ENCODE measurements at regions not wholly inside any gene's neighbourhood (a gene's known extent, or its start where the extent isn't known, plus 50 kb on each side); places are given as distances from the start of the nearest gene placed in this dataset.

DNA sequence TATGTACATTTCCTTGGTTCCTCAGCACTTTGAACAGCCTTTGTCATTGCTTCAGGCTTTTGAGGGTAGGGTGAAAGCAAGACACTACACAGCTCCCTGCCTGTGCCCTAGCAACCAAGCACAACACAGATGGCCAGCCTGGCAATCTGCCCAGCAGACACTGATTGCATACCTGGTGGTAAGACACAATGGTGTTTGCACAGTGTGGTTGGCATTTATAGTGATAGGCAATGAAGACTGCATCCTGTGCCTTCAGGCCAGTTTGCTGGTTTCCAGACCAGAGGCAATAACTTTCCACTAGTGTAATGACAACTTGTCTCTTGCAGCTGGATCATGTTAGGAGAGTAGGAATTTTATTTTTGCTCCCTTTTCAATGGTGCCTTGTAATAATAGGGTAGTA lies 144.5 kb upstream of the TNC start:
- no peak overlapping the region for H3K27ac ChIP-seq (ENCODE audit: low read length)
- no peak overlapping the region for H3K9ac ChIP-seq (ENCODE audit: low read length)
- no peaks in the 10 kb centered on the region for H3K4me1 ChIP-seq (ENCODE audit: low read length)
- H3K9me3 ChIP-seq (ENCODE audit: insufficient read depth, low read length): no peaks in the 10 kb centered on the region
- TF ChIP-seq CTCF (IDR thresholded peaks at IDR 0.05; ENCODE audit: low read depth, low read length) (no peak), EZH2phosphoT487 (IDR thresholded peaks at IDR 0.05; ENCODE audit: low read depth) (no peak)
- no peaks in the 10 kb centered on the region for H3K36me3 ChIP-seq (replicated peaks; ENCODE audit: low read depth, low read length)
- H3K4me3 ChIP-seq (ENCODE audit: low read length): no peak overlapping the region
- no peaks in the 10 kb centered on the region for H4K20me1 ChIP-seq (ENCODE audit: insufficient read depth, low read length)
- H3K4me2 ChIP-seq (ENCODE audit: low read length): no peak overlapping the region
- no peaks in the 10 kb centered on the region for H3K79me2 ChIP-seq (ENCODE audit: low read length)
- H3K27me3 ChIP-seq (ENCODE audit: low read depth, low read length): peaks cover 8% of the 10 kb centered on the region; the same call in 1 of the 2 replicates
- no peak overlapping the region for H2AFZ ChIP-seq (ENCODE audit: low read depth, low read length)

- H3K27me3 ChIP-seq (ENCODE audit: low read depth, low read length): peaks cover 8% of the 10 kb centered on the region; the same call in 1 of the 2 replicates
- H3K27ac ChIP-seq (ENCODE audit: low read length): no peak overlapping the region
- no peak overlapping the region for H3K9ac ChIP-seq (ENCODE audit: low read length)
- H3K4me2 ChIP-seq (ENCODE audit: low read length): no peak overlapping the region
- H2AFZ ChIP-seq (ENCODE audit: low read depth, low read length): no peak overlapping the region
- no peaks in the 10 kb centered on the region for H4K20me1 ChIP-seq (ENCODE audit: insufficient read depth, low read length)
- no peaks in the 10 kb centered on the region for H3K9me3 ChIP-seq (ENCODE audit: insufficient read depth, low read length)
- TF ChIP-seq CTCF (IDR thresholded peaks at IDR 0.05; ENCODE audit: low read depth, low read length): no peak
- no peak for TF ChIP-seq EZH2phosphoT487 (IDR thresholded peaks at IDR 0.05; ENCODE audit: low read depth)
- no peak overlapping the region for H3K4me3 ChIP-seq (ENCODE audit: low read length)
- no peaks in the 10 kb centered on the region for H3K36me3 ChIP-seq (replicated peaks; ENCODE audit: low read depth, low read length)
- H3K4me1 ChIP-seq (ENCODE audit: low read length): no peaks in the 10 kb centered on the region
- H3K79me2 ChIP-seq (ENCODE audit: low read length): no peaks in the 10 kb centered on the region
These were observed 145.0 kb upstream of the TNC start for GRCh38 chr9:115262952-115263351.

DNA sequence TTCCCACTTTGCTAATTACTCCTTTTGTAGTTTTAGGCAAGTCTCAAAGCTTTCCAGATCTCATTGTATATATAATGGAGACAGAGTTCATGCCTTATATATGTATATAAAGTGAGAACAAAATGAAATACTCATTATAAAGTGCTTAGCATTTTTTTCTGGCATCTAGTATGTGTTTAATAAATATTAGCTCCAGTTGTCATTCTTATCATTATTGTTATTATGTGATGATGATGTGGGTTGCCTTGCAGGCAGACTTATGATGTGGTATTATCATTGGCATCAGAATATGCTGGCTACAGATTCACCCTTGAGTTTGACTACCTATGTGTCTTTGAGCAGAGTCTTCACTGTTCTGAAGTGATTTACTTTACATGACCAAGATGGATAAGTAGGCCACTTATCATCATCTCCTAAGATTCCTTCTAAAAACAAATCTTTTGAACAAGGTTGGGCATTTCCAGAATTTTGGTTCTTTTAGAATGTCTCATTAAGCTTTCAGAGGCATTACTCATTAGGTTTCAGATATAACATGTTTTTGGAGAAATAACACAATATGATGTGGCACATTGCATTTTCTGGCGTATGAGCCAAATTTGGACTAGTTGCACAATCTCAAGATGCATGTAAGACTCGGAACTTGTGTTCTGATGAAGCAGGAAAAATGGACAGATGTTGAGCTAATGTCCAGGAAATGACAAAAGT lies 145.6 kb upstream of the TNC start:
- Histone ChIP-seq H3K4me3 (ENCODE audit: low read length) (no peak overlapping the region), H3K9me3 (ENCODE audit: insufficient read depth, low read length) (no peaks in the 10 kb centered on the region), H3K79me2 (ENCODE audit: low read length) (no peaks in the 10 kb centered on the region), H3K27ac (ENCODE audit: low read length) (no peak overlapping the region), H3K4me1 (ENCODE audit: low read length) (no peaks in the 10 kb centered on the region), H4K20me1 (ENCODE audit: insufficient read depth, low read length) (no peaks in the 10 kb centered on the region), H3K4me2 (ENCODE audit: low read length) (no peak overlapping the region), H3K9ac (ENCODE audit: low read length) (no peak overlapping the region), H3K36me3 (replicated peaks; ENCODE audit: low read depth, low read length) (no peaks in the 10 kb centered on the region), H3K27me3 (ENCODE audit: low read depth, low read length) (peaks cover 8% of the 10 kb centered on the region; the same call in 1 of the 2 replicates), H2AFZ (ENCODE audit: low read depth, low read length) (no peak overlapping the region)
- TF ChIP-seq CTCF (IDR thresholded peaks at IDR 0.05; ENCODE audit: low read depth, low read length): no peak
- no peak for TF ChIP-seq EZH2phosphoT487 (IDR thresholded peaks at IDR 0.05; ENCODE audit: low read depth)

- TF ChIP-seq CTCF (IDR thresholded peaks at IDR 0.05; ENCODE audit: low read depth, low read length) (no peak), EZH2phosphoT487 (IDR thresholded peaks at IDR 0.05; ENCODE audit: low read depth) (no peak)
- no peak overlapping the region for H3K9ac ChIP-seq (ENCODE audit: low read length)
- no peaks in the 10 kb centered on the region for H3K79me2 ChIP-seq (ENCODE audit: low read length)
- H3K4me1 ChIP-seq (ENCODE audit: low read length): no peaks in the 10 kb centered on the region
- H3K9me3 ChIP-seq (ENCODE audit: insufficient read depth, low read length): no peaks in the 10 kb centered on the region
- H4K20me1 ChIP-seq (ENCODE audit: insufficient read depth, low read length): no peaks in the 10 kb centered on the region
- no peak overlapping the region for H3K4me3 ChIP-seq (ENCODE audit: low read length)
- H3K4me2 ChIP-seq (ENCODE audit: low read length): no peak overlapping the region
- H3K27me3 ChIP-seq (ENCODE audit: low read depth, low read length): peaks cover 8% of the 10 kb centered on the region; the same call in 1 of the 2 replicates
- H3K27ac ChIP-seq (ENCODE audit: low read length): no peak overlapping the region
- no peak overlapping the region for H2AFZ ChIP-seq (ENCODE audit: low read depth, low read length)
- no peaks in the 10 kb centered on the region for H3K36me3 ChIP-seq (replicated peaks; ENCODE audit: low read depth, low read length)
These were observed 146.4 kb upstream of the TNC start for GRCh38 chr9:115264313-115264712.

Measured in OCI-LY3 (cell line).